HG02870 (cell line): ENCODE measurements at regions not wholly inside any gene's neighbourhood (a gene's known extent, or its start where the extent isn't known, plus 50 kb on each side); places are given as distances from the start of the nearest gene placed in this dataset.
"Not testable (repeated sequence)": the region's sequence is repeated elsewhere in the genome, so short reads cannot be mapped to it uniquely, and the experiment has no call there.

Experiments
- ATAC-seq: cut with Tn5 transposase; IDR thresholded peaks from one replicate; pipeline ENCODE4 v1.9.1; 2021; ENCODE audit warnings: mild to moderate bottlenecking, moderate library complexity; ENCODE audit not compliant: unreplicated experiment

DNA sequence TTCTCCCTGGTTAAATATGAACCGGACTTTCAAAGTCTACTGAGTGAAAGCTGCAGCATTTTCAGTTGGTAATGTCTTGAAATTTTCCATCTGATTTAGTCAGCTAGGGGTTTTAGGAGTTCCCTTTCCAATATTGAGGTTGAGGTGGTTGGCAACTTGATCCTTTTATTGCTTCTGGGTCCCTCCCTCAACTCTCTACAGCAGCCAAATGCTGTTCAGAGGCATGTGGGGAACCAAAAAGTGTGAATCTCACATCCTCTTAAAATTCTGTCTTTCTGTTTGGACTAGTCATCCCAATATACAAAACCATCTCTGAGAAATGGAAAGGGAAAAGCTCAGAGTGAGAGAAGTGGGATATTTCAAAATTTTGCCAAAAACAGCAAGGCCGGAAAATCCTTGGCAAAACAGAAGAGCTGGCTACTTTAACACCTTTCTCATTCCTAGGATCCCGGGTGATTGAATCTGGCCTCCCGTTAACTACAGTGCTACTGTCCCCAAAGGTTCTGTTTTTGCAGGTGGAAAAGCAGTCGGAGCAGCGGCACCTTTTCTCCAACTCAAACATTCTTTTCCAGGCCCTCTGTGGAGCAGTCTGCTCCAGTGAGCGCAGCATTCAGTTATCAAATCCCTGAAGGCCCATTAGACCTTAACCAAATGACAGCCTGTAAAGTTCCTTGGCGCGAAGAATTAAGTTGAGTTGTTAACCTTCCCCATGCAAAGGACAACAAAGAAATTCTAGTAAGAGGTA is 345.9 kb upstream of the NUDT12 start:
- ATAC-seq = no peak

DNA sequence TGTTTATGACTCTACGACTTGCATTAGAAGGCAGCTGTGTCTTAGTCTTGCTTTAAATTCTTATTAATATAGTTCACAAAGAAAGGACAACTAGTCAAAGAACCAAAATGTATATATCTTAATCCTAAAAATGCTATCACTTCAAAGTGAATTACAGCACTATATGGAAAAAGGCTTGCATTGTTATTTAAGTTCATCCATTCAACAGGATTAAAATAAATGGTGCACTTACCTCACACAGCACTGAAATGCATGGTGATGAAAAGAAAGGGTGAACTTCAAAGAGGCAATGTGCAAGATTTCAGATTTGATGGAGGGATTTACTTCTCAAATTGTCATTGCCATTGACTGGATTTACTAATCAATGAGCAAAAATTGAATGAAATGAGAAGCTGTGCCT is 344.4 kb upstream of the NUDT12 start:
- no peak for ATAC-seq

DNA sequence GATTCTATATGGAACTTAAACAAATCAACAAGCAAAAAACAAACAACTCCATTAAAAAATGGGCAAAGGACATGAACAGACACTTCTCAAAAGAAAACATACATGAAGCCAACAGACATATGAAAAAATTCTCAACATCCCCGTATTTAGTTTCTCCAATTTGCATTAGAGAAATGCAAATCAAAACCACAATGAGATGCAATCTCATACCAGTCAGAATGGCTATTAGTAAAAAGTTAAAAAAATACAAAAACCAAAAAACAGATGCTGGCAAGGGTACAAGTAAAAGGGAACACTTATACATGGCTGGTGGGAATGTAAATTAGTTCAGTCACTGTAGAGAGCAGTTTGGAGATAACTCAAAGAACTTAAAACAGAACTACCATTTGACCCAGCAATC is 342.1 kb upstream of the NUDT12 start:
- no peak for ATAC-seq

DNA sequence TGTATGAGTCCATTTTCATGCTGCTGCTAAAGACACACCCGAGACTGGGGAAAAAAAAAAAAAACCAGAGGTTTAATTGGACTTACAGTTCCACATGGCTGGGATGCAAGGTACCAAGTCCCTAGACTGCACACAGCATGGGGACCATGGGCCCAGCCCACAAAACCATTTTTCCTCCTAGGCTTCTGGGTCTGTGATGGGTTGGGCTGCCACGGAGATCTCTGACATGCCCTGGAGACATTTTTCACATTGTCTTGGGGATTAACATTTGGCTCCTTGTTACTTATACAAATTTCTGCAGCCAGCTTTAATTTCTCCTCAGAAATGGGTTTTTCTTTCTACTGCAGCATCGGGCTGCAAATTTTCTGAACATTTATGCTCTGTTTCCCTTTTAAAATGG is 340.3 kb upstream of the NUDT12 start:
- no peak for ATAC-seq

DNA sequence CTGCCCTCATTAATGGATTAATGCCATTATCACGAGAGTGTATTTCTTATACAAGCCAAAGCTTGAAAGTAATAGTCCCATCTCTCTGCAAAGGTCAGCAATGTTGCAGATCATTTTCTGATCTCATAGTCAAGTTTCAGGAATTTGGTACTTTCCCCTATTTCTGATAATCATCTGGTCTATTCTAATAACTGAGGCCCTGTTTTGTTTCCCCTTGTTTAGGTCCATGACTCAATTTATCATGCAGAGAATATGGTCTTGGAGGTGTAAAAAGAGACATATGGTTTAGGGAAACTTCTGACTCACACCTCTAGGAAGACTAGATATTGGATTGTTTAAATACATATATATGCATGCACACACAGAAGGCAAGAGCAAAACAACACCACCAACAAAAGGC is 339.3 kb upstream of the NUDT12 start:
- no peak for ATAC-seq

DNA sequence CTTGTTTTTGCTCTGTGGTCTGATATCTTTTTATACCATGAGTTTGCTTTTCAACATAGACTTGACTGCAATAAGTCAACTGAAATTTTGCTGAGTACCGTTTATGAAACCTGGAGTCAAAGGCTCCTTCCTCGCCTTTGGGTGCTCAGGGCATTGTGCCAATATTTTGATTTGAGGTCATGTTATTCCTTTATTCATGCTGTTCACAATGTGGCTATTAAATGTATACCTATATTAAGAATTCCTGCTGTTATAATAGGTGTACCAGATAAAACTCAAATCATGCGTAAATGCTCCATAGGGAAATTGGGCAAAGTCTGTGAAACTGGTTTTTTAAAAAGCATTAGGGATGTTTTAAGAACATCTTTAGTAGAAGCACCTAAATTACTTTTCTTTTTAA is 334.0 kb upstream of the NUDT12 start:
- no peak for ATAC-seq

DNA sequence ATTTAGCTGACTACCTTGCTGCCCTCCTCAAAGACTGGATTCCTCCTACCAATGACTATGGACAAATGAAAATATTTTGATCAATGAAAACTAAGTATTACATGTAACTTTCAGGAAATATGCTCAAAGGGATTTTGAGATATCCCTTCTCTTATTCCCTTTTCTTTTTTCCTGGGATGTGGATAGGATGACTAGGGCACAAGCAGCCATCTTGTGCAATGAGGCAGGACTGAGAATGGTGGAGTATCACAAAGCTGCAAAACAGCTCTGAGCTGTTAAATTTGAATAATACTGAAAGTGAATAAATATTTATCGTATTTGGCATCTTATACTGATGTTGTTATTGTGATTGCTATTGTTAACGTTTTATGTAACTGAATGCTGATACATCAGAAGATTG is 333.1 kb upstream of the NUDT12 start:
- ATAC-seq = no peak

DNA sequence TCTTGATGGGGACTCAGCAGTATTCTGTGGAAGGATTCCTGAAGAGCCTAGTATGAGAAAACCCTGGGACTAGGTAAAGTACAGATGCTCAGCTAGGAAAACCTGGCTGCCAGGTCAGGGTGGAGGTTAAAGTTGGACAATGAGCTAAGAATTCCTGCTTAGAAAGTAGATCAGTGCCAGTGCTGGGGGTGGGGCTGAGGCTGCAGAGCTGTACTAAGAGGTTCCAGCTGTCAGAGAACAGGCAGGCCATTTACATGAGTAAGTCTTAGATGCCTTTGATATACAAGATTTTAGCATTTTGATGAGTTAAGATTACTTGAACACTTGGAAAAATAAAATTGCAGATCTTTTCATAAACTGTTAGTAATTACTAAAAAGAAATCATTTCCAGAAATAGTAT is 332.3 kb upstream of the NUDT12 start:
- ATAC-seq = no peak

DNA sequence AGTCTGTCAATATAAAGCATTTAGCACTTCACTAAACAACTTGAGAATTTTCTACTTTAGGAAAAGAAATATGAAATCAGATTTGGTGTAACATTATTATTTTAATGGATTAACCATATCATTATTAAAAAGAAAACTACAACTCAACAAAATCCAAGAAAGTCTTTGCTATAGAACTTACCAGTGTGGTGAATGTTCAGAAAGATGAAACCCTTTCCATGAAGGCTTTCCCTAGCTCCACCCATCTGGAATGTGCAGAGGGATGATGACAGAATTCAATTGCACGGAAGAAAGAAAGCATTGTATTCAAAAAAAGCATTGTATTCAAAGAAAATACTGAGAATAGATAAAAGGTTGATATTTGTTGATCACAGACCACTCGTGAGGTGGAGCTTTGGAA is 328.6 kb upstream of the NUDT12 start:
- no peak for ATAC-seq

DNA sequence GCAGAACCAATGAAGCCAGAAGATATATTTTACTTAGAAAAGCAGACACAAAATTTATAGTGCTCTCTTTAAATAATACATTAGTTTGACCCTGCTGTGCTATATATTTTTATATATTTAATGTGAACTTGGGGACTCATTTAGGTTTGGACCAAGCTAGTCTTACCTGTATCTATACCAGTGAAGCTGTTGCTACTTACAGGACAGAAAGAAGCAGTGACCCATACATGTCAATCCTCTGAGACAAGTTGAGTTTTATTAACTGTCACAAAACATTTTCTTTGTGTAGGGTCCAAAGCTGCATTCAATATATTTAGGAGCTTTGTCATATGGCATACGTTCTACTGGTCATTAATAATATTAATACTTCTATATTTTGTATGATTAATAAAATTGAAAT is 327.7 kb upstream of the NUDT12 start:
- ATAC-seq = no peak

DNA sequence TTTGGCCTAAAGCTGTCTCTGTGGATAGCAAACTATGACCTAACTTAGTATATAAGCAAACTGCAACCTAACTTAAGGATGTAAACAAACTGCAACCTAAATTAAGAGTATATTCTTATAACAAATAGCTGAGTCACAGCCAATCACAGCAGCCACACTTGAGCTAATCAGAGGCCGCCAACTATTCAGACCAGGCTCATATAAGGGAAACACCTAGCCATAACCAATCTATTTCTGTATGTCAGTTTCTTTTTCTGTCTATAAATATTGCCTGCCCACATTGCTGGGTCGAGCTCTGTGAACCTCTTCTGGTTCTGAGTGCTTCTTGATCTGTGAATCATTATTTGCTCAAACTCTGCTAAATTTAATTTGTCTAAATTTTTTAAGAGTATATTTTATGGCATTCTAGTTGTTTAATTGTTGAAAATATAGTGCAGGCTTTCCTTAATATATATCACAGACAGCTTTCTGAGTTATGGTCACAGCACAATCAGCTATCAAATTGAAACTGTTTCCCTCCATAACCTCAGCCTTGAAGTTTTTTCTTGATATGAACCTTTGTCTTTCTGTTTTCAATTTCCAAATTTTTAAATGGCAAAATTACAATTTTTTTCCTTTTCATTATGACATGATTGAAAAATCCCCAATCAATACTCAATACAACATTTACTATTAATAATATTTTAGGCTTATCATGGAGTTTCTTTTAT is 327.1 kb upstream of the NUDT12 start:
- no peak for ATAC-seq

DNA sequence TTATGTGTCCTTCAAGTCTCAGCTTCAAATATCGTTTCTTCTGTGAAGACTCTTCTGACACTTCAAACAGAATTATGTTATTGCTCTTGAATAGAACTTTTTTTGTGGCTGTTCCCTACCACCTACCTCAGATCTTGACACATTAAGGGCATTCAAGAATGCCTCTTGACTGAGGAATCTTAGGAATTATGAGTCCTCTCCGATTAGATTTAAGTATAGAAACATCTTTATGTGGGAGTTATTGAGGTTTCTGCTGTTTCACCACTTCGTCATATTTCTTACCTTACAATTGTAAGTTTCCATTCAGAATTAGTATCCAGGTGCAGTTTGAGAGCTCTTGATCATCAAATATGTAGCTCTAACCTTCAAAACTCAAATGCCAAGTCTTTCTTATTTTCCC is 324.2 kb upstream of the NUDT12 start:
- no peak for ATAC-seq

DNA sequence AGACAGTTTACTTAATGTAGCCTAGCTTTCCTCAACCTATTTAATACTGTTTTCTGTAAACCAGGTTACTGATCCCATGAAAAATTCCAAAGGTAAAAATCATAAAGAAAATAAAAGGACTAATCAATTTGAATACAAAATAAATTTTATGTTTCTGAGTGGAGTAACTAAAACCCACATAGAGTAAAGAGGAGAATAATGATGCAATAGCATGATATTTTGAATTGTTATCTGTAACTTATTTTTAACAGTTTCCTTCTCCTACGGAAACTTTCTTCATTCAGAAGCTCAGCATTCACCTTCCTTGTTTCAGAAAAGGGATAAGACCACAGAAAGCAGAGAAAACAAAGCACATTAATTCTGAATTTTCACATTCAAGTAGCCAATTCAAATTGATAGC is 320.6 kb upstream of the NUDT12 start:
- no peak for ATAC-seq

DNA sequence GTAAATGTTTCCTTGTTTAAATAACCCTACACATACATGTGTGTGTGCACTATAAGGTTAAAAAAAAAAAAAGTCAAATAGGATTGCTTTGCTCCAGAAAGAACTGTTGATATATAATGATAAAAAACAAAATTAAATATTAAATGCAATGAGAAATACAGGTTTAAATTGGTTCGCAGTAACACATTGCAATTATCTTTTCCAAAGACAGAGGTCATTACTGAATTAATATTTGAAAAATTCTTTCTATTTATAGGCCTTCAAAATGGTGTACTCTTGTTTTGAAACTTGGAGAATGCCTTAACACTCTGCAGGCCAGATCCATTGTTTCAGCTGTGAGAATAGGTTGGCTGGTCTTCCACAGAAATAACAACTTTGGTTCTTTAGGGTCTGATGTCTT is 319.0 kb upstream of the NUDT12 start:
- ATAC-seq = no peak

DNA sequence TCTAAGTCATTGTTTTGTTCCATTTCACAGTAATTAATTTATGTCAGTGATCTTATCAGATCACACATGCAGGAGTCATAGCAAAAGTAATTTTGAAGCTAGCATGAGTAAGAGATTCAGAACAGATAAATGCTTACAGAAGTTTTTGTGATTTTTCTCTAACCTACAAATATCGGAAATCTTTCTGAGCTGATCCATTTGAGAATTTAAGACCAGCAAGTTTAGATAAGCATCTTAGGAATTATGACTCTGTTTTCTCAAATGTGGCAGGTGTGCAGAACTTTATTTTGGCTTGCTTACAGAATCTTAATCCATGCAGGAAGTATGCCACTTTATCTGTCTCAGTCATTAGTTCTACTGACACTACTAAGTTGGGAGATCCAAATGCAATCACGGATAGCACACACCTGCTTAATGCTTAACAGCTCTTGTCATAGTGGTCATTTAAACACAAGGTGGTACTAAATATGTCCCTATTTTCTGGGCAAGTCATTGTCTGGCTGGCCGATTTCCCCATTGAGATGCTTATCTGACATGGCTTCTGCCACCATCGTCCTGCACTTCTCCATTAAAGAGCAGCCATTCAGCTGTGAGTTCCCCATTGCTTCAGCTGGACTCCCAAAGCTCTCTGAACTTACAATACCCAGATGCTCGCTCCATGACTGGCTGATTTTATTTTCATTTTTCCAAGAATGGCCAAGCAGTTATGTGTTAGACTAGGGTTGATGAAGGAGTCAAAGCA is 305.4 kb upstream of the NUDT12 start:
- no peak for ATAC-seq

DNA sequence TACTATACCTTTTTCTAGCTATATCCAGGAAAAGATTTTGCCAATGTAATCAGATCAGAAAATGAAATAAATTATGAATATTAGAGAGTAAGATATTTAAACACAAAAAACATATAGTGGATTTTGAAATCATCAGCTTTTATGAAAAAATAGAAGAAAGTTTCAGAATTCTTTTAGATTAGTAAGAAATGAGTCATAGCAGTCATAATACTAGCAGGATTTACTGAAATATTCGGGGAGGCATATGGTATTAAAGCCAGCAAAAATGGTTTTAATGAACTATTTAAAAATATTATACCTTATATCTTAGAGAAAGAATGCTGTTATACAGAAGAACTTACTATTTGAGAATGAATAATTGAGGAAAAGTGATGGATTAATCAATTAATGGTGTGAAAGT is 303.6 kb upstream of the NUDT12 start:
- ATAC-seq = no peak

DNA sequence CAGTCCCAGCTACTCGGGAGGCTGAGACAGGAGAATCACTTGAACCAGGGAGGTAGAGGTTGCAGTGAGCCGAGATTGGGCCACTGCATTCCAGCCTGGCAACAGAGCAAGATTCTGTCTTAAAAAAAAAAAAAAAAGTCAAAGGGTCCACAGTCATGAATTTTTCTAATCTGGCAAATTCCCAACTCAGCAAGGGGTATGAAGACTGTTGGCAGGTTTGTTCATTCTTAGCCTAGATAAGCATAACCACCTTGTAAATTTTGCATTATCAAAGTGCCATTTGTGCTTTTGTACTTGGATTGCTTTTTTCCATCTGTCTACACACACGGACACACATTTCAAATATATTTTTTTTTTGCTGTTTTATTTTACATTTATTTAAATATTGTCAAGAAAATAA is 299.8 kb upstream of the NUDT12 start:
- ATAC-seq = no peak

DNA sequence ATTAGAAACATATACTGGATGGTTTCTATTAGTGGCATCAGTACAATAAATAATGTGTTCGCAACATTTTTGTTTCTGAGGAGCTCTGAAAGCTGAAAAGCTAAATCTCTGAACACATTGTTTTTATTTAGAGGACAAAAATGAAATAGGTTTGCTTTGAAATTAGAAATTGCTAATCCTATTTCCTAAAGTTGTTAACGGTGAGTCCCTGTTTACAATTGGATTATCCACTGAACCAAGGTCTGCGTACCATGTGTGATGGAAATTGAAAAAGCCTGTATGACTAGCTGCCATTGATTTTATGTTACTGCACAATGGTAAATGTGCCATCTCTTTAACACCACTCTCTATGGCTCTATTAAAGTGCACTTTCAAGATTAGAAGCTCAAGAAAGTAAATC is 297.7 kb upstream of the NUDT12 start:
- ATAC-seq = no peak

DNA sequence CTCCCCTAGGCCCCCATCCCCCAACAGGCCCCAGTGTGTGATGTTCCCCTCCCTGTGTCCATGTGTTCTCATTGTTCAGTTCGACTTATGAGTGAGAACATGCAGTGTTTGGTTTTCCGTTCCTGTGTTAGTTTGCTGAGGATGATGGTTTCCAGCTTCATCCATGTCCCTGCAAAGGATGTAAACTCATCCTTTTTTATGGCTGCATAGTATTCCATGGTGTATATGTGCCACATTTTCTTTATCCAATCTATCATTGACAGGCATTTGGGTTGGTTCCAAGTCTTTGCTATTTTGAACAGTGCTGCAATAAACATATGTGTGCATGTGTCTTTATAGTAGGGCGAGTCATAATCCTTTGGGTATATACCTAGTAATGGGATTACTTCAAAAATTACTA is 295.8 kb upstream of the NUDT12 start:
- ATAC-seq = not testable (repeated sequence)

DNA sequence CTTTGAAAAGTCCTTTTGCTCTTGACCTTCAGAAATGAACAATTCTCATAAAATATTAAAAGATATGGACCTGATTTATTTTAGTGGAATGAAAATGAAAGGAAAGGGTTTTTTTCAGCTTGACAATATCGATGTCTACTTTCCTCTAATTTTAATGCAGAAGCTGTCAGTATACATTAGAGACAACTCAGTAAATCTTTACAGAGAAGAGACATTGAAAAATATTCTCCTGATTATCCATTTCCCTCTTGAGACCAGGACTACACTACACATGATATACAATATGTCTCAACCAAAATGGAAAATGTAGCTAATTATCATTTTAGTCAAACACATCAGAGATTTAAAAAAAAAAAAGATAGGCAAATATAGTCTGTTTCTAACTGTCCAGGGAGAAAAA is 288.5 kb upstream of the NUDT12 start:
- ATAC-seq = no peak

DNA sequence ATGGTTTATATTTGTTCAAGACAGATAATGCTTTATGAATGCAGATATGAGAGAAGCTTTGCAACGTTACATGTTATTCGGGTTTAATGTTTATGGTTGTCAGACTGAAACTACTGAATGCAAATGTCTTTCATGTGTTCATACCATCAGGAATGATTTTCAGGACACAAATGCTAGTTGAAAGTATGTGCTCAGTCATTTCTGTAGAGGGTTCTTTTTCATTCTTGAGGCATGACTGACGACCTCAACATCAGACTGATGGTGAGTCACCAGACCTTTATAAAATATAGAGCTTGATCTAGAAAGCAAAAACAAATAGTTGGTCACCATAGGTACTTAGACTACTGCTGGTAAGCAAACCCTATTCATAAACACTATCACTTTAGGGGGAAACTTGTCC is 287.3 kb upstream of the NUDT12 start:
- ATAC-seq = peak; percentile 62

DNA sequence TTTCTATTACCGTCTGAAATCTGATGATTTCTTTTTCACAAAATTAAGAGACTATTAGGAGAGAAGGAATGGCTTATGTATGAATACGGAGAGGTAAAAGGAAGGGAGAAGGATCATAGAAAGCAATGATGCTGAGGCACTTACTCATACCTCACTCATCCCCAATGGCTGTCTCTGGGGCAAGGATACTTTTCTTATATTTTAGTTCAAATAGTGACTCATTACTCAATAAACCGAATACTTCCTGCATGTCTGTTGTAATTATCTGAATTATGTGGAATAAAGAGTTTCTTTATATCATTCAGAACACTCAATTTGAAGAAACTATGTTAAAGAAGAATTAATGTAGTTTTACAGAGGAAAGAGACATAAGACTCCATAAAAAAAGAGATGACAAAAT is 284.5 kb upstream of the NUDT12 start:
- no peak for ATAC-seq
